ENCODE measurements at regions not wholly inside any gene's neighbourhood (a gene's known extent, or its start where the extent isn't known, plus 50 kb on each side); places are given as distances from the start of the nearest gene placed in this dataset.

DNA sequence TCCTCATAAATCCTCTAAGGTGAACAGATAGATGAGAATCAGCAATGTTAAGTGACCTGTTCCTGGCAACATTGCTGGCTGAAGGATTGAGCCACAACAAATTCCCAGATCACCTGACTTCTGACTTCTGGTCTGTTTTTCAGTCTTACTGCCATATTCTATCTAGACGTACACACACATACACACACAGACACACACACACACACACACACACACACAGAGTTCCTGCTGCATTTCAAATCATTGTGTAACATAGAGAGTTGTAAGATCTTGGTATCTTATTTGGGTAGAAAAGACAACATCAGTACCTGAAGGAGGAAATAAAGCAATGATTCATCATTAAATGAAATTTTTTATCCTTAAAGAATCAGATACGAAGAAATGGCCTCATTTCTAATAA is 342.6 kb downstream of the MFSD1 start (continued):
- TF ChIP-seq ZNF589 (CRISPR knock-in tag; IDR thresholded peaks at IDR 0.05; ENCODE audit: low read depth) (no peak), CGGBP1 (CRISPR knock-in tag; IDR thresholded peaks at IDR 0.05) (no peak)

DNA sequence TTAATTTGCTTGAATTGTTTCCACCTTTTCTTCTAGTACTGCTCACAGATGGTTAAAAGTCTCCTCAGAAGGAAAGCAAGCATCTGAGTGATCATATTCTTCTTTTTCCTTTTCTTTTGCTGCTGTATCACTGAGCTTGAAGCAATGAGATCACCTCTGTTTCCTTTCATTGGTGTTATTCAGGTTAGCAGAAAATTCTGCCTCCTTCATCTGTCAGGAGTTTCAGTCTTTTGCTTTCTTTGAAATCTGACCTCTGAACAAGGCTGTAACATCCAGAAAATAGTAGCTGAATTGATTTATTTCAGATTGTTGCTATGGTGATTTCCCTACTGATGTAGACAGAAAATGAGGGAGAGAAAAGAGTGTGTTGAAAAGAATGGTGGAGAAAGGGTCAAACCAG is 343.0 kb downstream of the MFSD1 start:
- ATAC-seq (no peak), DNase-seq (ENCODE audit: extremely low read depth in 1 of 4, low spot score in 3 of 4) (no peak), FAIRE-seq (no peak)
- no peaks in the 10 kb centered on the region for H3K36me3 ChIP-seq (ENCODE audit: control insufficient read depth, insufficient read depth, low read length)
- no peaks in the 10 kb centered on the region for H3K9me1 ChIP-seq (ENCODE audit: control insufficient read depth, insufficient read depth, low read length)
- ChIA-PET POLR2A (no interaction called here), CTCF (ENCODE audit: low intra/inter-chr PET ratio) (no interaction called here)
- no peak overlapping the region for H3K4me2 ChIP-seq (ENCODE audit: insufficient read depth, low read length)
- H3K9ac ChIP-seq (ENCODE audit: insufficient read depth in 1 of 2, low read depth in 2 of 2, low read length in 2 of 2) = no peak overlapping the region
- H3K27ac ChIP-seq (ENCODE audit: extremely low read depth, low read depth, low read length) = no peak overlapping the region
- no TSS peak for BruUV-seq (replicated peaks)
- no peaks in the 10 kb centered on the region for H3K4me1 ChIP-seq (replicated peaks in 1 of 2; ENCODE audit: control insufficient read depth in 2 of 2, insufficient read depth in 2 of 2, low read length in 2 of 2)
- H3K27me3 ChIP-seq (ENCODE audit: control insufficient read depth in 2 of 2, insufficient read depth in 2 of 2, low read length in 2 of 2) = no peaks in the 10 kb centered on the region
- no peaks in the 10 kb centered on the region for H3K9me3 ChIP-seq (replicated peaks; ENCODE audit: control insufficient read depth, insufficient read depth, low read depth, low read length)
- in situ Hi-C loops (cut with MboI) (no loop called here), intact Hi-C loops (cut with micrococcal nuclease) (no loop called here)
- H2AFZ ChIP-seq (ENCODE audit: low read depth, low read length) = no peak overlapping the region
- no peaks in the 10 kb centered on the region for H3K79me2 ChIP-seq (ENCODE audit: control insufficient read depth, insufficient read depth, low read length)
- H4K20me1 ChIP-seq (replicated peaks; ENCODE audit: control insufficient read depth, insufficient read depth, low read length) = no peaks in the 10 kb centered on the region
- H3K4me3 ChIP-seq = no peak overlapping the region
- TF ChIP-seq ZNF318 (IDR thresholded peaks at IDR 0.05; ENCODE audit: borderline replicate concordance in 1 of 2, low read depth in 1 of 2) = no peak
- TF ChIP-seq CTCFL (IDR thresholded peaks at IDR 0.05; ENCODE audit: borderline replicate concordance, insufficient read depth, low read depth, low read length, poor library complexity, severe bottlenecking) = no peak
- no peak for TF ChIP-seq TBP (optimal IDR thresholded peaks at IDR 0.05; ENCODE audit: low read depth, low read length)
- TF ChIP-seq FOSL1 (tag; conservative IDR thresholded peaks at IDR 0.05) = no peak
- no peak for TF ChIP-seq CHCHD3 (CRISPR knock-in tag; IDR thresholded peaks at IDR 0.05)
- TF ChIP-seq IFI16 (CRISPR knock-in tag; IDR thresholded peaks at IDR 0.05) = no peak
- TF ChIP-seq ZNF699 (CRISPR knock-in tag; IDR thresholded peaks at IDR 0.05; ENCODE audit: insufficient replicate concordance) = no peak
